Stimulated activated CD4-positive, alpha-beta T cell treated with anti-CD3 and anti-CD28 coated beads, Interleukin-12 subunit alpha, Interleukin-12 subunit beta, amount 100 ng/mL, for 4 hours (primary cell): ENCODE measurements at regions not wholly inside any gene's neighbourhood (a gene's known extent, or its start where the extent isn't known, plus 50 kb on each side); places are given as distances from the start of the nearest gene placed in this dataset.

Experiments
- DNase-seq: peaks from one replicate; pipeline ENCODE4 v3.0.0-alpha.2; 2020

DNA sequence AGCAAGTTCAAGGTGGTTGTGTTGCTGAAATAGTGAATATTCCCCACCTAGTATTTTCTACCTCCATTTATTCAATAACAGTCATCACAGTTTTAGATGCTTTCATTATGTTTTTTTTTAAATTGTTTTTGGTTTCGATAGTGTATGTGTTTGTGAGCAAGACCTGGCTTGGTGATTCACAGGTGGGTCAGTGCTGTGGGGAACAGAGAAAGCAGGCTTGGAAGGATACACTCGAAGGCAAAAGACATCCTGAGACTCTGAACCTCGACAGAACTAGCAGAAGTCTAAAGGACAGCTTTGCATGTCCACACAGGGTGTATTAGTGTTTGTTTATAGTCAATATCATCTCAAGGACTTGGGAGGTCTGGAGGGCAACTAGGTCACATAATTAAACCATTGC is 551.5 kb downstream of the RIT2 start:
- no peak for DNase-seq

- DNase-seq: no peak
Measured at GRCh38 chr18:42564761-42565160, 550.7 kb downstream of the RIT2 start.

GRCh38 chr18:42568773-42569172 is 546.7 kb downstream of the RIT2 start:
- no peak for DNase-seq

- no peak for DNase-seq
Measured at GRCh38 chr18:42574871-42575270, 540.6 kb downstream of the RIT2 start.

DNA sequence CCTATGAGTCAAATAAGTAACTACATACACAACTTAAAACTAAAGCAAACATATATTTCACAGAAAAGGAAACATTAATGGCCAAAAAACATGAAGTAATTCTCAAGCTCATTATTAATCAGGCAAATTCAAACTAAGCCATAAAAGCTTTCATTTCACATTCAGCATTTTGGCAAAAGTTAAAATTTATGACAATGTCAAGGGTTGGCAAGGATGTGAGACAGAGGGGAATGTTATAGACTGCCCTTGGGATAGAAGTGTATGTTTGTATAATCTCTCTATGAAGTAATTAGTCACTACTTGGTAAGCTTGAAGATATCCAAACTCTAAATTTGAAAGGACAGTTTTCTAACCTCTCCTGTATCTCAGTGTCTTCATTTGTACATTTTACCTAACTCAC is 539.4 kb downstream of the RIT2 start:
- no peak for DNase-seq

DNA sequence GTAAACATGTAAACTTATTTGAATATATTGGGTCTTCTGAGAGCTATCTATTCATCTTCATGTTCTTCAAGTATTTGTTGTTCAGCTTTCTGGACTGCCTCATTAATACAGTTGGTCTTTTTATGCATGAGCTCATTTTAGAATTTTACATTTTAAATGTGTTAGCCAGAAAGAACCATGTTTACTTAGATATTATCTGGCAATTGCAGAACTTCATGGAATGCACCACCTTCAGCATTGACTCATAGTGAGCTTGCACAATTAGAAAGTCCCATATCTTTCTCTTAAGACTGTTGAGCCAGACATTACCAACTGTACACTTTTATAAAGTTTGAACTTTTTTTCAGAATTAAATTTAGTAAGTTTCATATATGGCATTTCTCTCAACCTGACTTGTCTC is 536.7 kb downstream of the RIT2 start:
- no peak for DNase-seq

- DNase-seq: no peak
Measured at GRCh38 chr18:42582266-42582665, 533.2 kb downstream of the RIT2 start.

DNA sequence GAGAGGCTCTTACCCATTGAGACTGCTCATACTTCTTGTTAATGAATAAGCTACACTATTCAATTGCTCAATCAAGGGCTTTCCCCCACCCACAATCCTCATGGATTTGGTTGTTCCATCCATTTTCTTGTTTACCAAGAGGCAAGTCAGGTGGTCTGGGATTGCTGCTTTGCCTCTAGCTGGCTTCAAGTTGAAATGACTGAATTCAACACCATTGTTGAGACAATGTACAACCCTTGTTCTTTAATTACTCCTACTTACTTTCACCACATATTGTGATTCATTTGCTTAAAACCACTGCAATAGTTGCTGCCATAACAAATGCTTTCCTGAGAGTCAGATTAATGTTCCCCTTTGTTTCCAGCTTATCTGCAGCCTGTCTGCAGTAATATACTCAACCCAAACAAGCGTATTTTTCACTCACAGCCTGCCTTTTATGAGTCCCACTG is 532.2 kb downstream of the RIT2 start:
- DNase-seq: no peak

DNA sequence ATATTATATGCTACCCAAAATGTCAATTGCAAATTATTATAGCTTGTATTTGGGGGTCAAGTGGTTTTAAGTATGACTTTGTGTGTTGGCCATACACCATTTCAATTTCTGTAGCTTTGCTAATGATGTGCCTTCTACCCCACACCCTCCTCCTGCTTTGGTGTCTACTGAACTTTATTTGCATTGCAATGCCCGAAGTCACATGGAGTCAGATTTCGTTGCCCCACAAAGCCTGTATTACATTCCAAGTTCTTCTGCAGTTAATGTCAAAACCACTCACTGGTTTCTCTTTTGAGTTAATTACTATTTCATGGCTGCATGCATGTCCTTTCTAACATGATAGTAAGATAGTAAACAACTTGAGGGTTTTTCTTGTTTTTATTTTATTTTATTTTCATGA is 528.9 kb downstream of the RIT2 start:
- DNase-seq: no peak

DNA sequence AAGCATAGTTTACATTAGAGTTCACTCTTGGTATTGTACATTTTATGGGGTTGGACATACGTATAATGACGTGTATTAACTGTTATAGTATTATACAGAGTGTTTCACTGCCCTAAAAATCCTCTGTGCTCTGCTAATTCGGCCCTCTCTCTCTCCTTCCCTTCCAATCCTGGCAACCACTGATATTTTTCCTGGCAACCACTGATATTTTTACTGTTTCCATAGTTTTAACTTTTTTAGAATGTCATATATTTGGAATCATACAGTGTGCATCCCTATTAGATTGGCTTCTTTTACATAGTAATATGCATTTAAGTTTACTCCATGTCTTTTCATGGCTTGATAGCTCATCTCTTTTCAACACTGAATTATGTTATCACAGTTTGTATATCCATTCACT is 526.7 kb downstream of the RIT2 start:
- no peak for DNase-seq

DNA sequence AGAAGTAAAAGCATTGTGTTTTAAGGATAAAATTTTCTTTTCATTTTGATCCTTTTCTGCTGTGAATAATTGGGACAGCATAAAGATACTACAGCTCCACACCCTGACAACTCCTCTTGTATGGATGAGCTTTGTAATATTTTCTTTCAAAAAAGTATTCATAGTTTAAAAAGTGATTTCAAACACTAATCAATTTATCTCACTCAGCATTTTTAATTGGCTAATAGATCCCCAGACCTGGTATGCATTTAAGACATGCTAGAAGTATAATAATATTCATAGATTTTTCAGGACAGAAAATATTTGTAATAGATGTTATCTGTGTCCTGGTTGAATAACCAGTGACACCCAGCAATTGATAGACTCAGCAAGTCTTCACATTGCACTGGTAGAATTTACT is 510.7 kb downstream of the RIT2 start:
- no peak for DNase-seq

DNA sequence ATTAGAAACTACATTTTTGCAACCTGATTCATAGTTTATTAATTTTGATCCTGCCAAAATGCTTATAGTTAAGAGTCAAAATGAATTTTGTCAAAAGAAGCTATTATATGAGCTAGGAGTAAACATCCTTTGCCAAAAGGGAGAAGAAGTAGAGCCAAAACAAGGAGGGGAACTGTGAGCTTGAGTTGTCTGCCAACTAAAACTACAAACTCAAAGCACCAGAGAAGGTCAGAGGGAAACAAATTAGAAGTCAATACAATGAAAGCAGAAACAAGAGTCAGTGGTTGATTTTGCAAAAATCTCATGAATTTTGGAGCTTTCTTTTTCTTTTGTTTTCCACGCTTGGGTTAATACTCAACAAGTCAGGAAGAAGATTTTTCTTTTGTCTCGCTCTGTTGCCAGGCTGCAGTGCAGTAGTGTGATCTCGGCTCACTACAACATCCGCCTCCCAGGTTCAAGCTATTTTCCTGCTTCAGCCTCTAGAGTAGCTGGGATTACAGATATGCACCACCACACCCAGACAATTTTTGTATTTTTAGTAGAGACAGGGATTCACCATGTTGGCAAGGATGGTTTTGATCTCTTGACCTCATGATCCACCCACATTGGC is 508.5 kb downstream of the RIT2 start:
- no peak for DNase-seq

GRCh38 chr18:42611134-42611533 is 504.4 kb downstream of the RIT2 start:
- no peak for DNase-seq

GRCh38 chr18:42614619-42615293 is 500.7 kb downstream of the RIT2 start:
- DNase-seq: no peak

GRCh38 chr18:42617221-42617620 is 498.3 kb downstream of the RIT2 start:
- DNase-seq: no peak

GRCh38 chr18:42619771-42620170 is 495.7 kb downstream of the RIT2 start:
- no peak for DNase-seq

DNA sequence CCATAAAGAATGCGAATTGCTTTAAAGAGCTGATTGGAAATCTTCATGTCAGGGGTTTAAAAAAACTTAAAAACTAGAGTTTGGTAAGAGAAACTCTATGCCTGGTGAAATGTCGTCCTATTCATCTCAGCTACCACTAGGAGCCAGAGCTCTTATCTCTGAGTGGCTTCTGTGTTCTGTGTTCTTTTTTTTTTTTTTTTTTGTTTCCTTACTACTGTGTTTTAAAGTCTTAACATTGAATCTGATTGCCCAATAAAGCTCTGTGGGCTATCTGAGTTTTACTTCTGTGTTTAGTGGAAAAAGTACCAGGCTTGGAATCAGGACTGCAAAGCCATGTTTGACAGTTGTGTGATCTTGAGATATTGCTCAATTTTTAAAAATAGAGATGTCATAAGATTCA is 494.8 kb downstream of the RIT2 start:
- DNase-seq: no peak

DNA sequence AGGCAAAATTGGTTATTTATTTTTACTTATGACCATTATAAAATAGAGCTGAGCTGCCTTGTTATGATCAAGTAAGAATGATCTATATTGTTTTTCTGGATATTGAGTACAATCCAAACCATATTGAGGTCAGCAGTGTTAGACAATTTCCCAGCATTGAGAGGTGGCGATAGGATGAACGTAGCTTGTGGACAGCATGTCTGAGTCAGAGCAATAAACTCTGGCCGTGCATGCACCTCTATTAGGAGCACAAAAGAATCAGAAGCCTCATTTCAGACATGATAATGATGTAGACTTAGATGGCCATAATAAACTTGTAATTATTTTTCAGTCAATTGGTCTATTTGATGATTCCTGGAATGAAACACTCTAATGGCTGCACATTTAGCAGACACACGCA is 491.6 kb downstream of the RIT2 start:
- no peak for DNase-seq

DNA sequence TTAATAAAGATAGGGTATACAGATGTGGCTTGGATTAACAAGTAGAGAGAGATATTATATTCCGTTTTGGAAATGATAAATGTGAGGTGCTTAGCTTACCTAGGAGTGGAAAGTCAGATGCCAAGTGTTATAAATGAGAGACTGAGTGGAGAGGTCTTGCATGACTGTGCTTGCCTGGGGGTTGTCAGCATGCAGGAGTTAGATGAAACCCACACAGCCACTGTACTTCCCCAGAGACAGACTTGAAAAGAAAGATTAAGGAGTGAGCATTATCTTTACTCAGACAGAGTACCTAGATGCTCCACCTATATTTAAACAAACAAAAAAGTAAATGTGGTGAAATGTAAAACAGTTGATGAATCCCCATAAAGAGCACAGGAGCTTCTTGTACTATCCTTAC is 482.7 kb downstream of the RIT2 start:
- DNase-seq: no peak

DNA sequence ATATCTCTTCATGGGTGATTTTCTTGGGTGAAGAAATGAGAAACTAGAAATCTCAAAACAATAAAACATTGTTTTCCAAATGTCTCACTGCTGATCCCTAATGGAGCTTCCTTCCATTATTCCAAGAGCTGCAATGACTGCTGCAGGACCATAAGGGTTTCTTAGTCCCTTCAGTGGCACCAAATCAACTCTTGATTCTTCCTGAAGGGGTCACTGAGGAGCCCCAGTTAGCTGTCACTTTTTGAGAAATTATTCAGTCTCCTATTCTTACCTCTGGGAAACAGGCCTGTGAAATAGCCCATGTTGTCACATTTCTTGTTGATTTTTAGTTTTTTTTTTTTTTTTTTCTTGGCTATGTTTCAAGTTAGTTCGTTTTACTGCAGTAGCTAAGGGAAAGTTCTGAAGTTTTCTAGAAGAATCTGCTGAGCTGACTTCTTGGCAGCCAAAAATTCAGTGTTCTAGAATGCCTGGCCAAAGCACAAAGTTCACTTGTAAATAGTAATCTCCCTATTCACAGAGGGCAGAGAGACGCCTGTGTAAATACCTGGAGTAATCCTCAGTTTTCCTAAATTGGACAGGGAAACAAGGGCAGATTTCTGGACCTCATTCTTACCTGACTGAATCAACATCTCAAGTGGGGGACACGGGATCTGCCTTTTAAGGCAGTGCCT is 480.0 kb downstream of the RIT2 start:
- DNase-seq: no peak

- DNase-seq: no peak
Measured at GRCh38 chr18:42636309-42636708, 479.2 kb downstream of the RIT2 start.

- no peak for DNase-seq
Measured at GRCh38 chr18:42640160-42640559, 475.3 kb downstream of the RIT2 start.

DNA sequence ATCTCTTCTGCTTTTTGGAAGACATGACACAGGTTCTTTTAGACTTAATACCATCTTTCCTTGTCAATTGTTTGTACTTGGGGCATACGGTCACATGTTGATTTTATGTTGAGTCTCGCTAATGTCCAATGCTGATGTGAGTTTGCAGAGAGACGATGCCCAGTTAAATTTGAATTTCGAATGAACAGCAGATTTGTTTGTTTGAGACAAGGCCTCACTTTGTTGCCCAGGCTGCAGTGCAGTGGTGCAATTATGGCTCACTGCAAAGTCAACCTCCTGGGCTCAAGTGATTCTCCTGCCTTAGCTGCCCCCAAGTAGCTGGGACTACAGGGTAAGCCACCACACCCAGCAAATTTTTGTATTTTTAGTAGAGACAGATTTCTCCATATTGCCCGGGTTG is 473.5 kb downstream of the RIT2 start:
- no peak for DNase-seq

DNA sequence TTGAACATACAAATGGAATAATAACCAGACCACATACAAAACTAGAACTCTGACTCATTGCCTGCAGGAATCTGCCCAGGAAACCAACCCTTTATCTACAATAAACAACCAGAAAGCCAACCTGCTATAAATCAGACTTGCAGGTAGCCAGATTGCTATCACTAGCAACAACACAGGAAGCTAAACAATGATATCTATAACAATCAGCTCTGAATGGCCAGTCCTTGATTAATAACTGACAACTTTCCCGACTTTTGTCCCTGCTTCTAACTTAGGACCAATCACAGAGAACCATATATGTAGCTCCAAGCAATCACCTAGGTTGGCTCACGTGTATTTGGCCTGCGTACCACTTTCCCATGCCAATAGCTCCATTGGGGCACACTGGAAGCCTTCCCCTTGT is 470.8 kb downstream of the RIT2 start:
- no peak for DNase-seq
